H9 (cell line): ENCODE measurements at regions not wholly inside any gene's neighbourhood (a gene's known extent, or its start where the extent isn't known, plus 50 kb on each side); places are given as distances from the start of the nearest gene placed in this dataset.

ENCODE experiments used
- DNase-seq: peaks from one replicate; pipeline ENCODE4 v3.0.0-alpha.2; 2017
- H2AFZ ChIP-seq: one replicate; pipeline ENCODE4 v1.6.1; 2013; ENCODE audit warnings: mild to moderate bottlenecking, low read length, control low read depth, moderate library complexity
- H2AK5ac ChIP-seq: 2 replicates; pipeline ENCODE4 v1.6.1; 2013; ENCODE audit warnings: low read length, control low read depth, mixed read lengths; ENCODE audit not compliant: insufficient read length
- H2BK120ac ChIP-seq: one replicate; pipeline ENCODE4 v1.6.1; 2013; ENCODE audit warnings: low read depth, mild to moderate bottlenecking, low read length, control low read depth, inconsistent platforms; ENCODE audit not compliant: poor library complexity, severe bottlenecking
- H2BK12ac ChIP-seq: 2 replicates; pipeline ENCODE4 v1.6.1; 2013; ENCODE audit warnings: low read length, control low read depth, mixed read lengths, low read depth; ENCODE audit not compliant: insufficient read length
- H2BK15ac ChIP-seq: 2 replicates; pipeline ENCODE4 v1.6.1; 2013; ENCODE audit warnings: low read depth, low read length, control low read depth
- H2BK20ac ChIP-seq: one replicate; pipeline ENCODE4 v1.6.1; 2013; ENCODE audit warnings: low read depth, mild to moderate bottlenecking, low read length, control low read depth, inconsistent platforms; ENCODE audit not compliant: poor library complexity, severe bottlenecking
- H2BK5ac ChIP-seq: 2 replicates; pipeline ENCODE4 v1.6.1; 2013; ENCODE audit warnings: low read length, control low read depth, mixed read lengths; ENCODE audit not compliant: insufficient read length
- H3K14ac ChIP-seq: 2 replicates; pipeline ENCODE4 v1.6.1; 2013; ENCODE audit warnings: low read length, control low read depth; ENCODE audit not compliant: insufficient read depth
- H3K18ac ChIP-seq: 2 replicates; pipeline ENCODE4 v1.6.1; 2013; ENCODE audit warnings: low read depth, mild to moderate bottlenecking, mixed read lengths, low read length, control low read depth; ENCODE audit not compliant: insufficient read length
- H3K23ac ChIP-seq: 2 replicates; pipeline ENCODE4 v1.6.1; 2013; ENCODE audit warnings: low read length, control low read depth, mixed read lengths, low read depth; ENCODE audit not compliant: insufficient read length
- H3K23me2 ChIP-seq: 2 replicates; pipeline ENCODE4 v1.6.1; 2013; ENCODE audit warnings: low read depth, mild to moderate bottlenecking, mixed read lengths, low read length, control low read depth; ENCODE audit not compliant: insufficient read length, poor library complexity, severe bottlenecking
- H3K27ac ChIP-seq: 2 replicates; pipeline ENCODE4 v1.5.1; 2013; ENCODE audit warnings: low read length, control low read depth, mixed read lengths, low read depth; ENCODE audit not compliant: insufficient read length
- H3K27me3 ChIP-seq: 2 replicates; pipeline ENCODE4 v1.6.1; 2013; ENCODE audit warnings: low read length, control low read depth, inconsistent platforms; ENCODE audit not compliant: insufficient read depth
- H3K4ac ChIP-seq: 2 replicates; pipeline ENCODE4 v1.6.1; 2013; ENCODE audit warnings: low read depth, mild to moderate bottlenecking, control low read depth, inconsistent platforms, low read length, moderate library complexity
- H3K4me1 ChIP-seq: 2 replicates; pipeline ENCODE4 v1.6.1; 2013; ENCODE audit warnings: low read length, control low read depth, inconsistent platforms; ENCODE audit not compliant: insufficient read depth
- H3K4me2 ChIP-seq: 2 replicates; pipeline ENCODE4 v1.6.1; 2013; ENCODE audit warnings: low read length, control low read depth, mixed read lengths; ENCODE audit not compliant: insufficient read length, insufficient read depth
- H3K56ac ChIP-seq: 2 replicates; pipeline ENCODE4 v1.6.1; 2013; ENCODE audit warnings: low read depth, mild to moderate bottlenecking, mixed read lengths, low read length, control low read depth; ENCODE audit not compliant: insufficient read length
- H3K79me1 ChIP-seq: 2 replicates; pipeline ENCODE4 v1.6.1; 2013; ENCODE audit warnings: low read depth, mild to moderate bottlenecking, moderate library complexity, low read length, control low read depth, inconsistent platforms; ENCODE audit not compliant: insufficient read depth, poor library complexity, severe bottlenecking
- H3K79me2 ChIP-seq: 2 replicates; pipeline ENCODE4 v1.6.1; 2013; ENCODE audit warnings: low read length, control low read depth, inconsistent platforms; ENCODE audit not compliant: insufficient read depth
- H3K9ac ChIP-seq: 2 replicates; pipeline ENCODE4 v1.6.1; 2013; ENCODE audit warnings: low read length, control low read depth, mixed read lengths; ENCODE audit not compliant: insufficient read length; ENCODE audit errors: extremely low read depth
- H3K9me3 ChIP-seq: one replicate; pipeline ENCODE4 v1.6.1; 2013; ENCODE audit warnings: low read depth, low read length, inconsistent platforms; ENCODE audit not compliant: control insufficient read depth
- H3T11ph ChIP-seq: one replicate; pipeline ENCODE4 v1.6.1; 2013; ENCODE audit warnings: mild to moderate bottlenecking, low read length, control low read depth, inconsistent platforms
- H4K20me1 ChIP-seq: one replicate; pipeline ENCODE4 v1.6.1; 2013; ENCODE audit not compliant: control insufficient read depth, insufficient read length, insufficient read depth
- H4K5ac ChIP-seq: 2 replicates; pipeline ENCODE4 v1.6.1; 2013; ENCODE audit warnings: low read depth, mild to moderate bottlenecking, mixed read lengths, low read length, control low read depth; ENCODE audit not compliant: insufficient read length
- H4K8ac ChIP-seq: replicated peaks from 2 replicates; pipeline ENCODE4 v1.6.1; 2013; ENCODE audit warnings: low read length, control low read depth, mixed read lengths, low read depth; ENCODE audit not compliant: insufficient read length
- H4K91ac ChIP-seq: 2 replicates; pipeline ENCODE4 v1.6.1; 2013; ENCODE audit warnings: low read depth, mild to moderate bottlenecking, moderate library complexity, mixed read lengths, low read length, control low read depth; ENCODE audit not compliant: insufficient read length
- H3K27ac Mint-ChIP-seq, 3 experiments: 2 replicates in 2 of 3; 3 replicates in 1 of 3; pipeline ENCODE4 v1.8.0; 2020 to 2021; ENCODE audit warnings: mixed read lengths in 3 of 3, mild to moderate bottlenecking in 1 of 3, moderate library complexity in 1 of 3
- H3K27me3 Mint-ChIP-seq: 2 replicates; pipeline ENCODE4 v1.8.0; 2021; ENCODE audit warnings: low read depth, mild to moderate bottlenecking, moderate library complexity, mixed read lengths
- H3K36me3 Mint-ChIP-seq, 3 experiments: 2 replicates in 2 of 3; 3 replicates in 1 of 3; pipeline ENCODE4 v1.8.0; 2020 to 2021; ENCODE audit warnings: low read depth in 3 of 3, mixed read lengths in 3 of 3; ENCODE audit not compliant: insufficient read depth in 1 of 3
- H3K4me1 Mint-ChIP-seq, 2 experiments: 2 replicates each; pipeline ENCODE4 v1.8.0; 2020; ENCODE audit warnings: mixed read lengths in 2 of 2
- H3K4me3 Mint-ChIP-seq, 2 experiments: 2 replicates in 1 of 2; 3 replicates in 1 of 2; pipeline ENCODE4 v1.8.0; 2020 to 2021; ENCODE audit warnings: mild to moderate bottlenecking in 2 of 2, mixed read lengths in 2 of 2, moderate library complexity in 1 of 2
- H3K9me3 Mint-ChIP-seq, 2 experiments: 2 replicates in 1 of 2; 3 replicates in 1 of 2; pipeline ENCODE4 v1.8.0; 2020; ENCODE audit warnings: mild to moderate bottlenecking in 2 of 2, mixed read lengths in 2 of 2, moderate library complexity in 1 of 2
- WGBS: extraction: QIAGEN DNeasy Blood & Tissue Kit; methylation state at CpG from one replicate; pipeline ENCODE4 v1.1.7; 2013; ENCODE audit warnings: missing lambda C conversion rate, low lambda C conversion rate, mixed read lengths; ENCODE audit not compliant: insufficient read length; ENCODE audit errors: extremely low coverage; 5-methylcytosine and 5-hydroxymethylcytosine counted together
- TF ChIP-seq, protein P1 (sequence below): fragments of 200-600 bp; sonication (generic); conservative IDR thresholded peaks from 3 replicates; pipeline ENCODE4 v1.8.0; 2021; ENCODE audit warnings: antibody characterized with exemption, mild to moderate bottlenecking

DNA sequence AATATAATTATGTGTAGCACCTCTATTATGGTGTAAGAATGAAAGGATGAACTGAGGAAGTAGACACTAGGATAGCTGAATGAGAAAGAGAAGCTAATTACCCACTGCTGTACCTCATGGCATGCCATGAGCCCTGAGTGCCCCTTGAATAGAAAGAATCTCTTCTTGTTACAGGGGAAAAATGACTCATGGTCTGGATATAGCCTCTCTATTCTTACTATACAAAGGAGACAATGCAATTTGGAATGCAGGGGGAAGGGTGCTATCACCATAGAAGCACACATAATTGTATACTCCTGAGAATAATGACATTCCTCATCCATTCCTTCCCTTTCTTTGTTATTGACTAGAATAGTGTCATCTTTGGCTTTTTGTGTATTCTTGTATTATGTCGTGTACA, 385.2 kb downstream of the CDH7 start:
- H3K27ac ChIP-seq, result no peak overlapping the region
- H3K56ac ChIP-seq, result no peak overlapping the region
- H3K4me3 Mint-ChIP-seq, result no peak overlapping the region
- H3K27me3 ChIP-seq, result no peaks in the 10 kb centered on the region
- no peak overlapping the region for H3T11ph ChIP-seq
- no peak overlapping the region for H3K9ac ChIP-seq
- H3K9me3 Mint-ChIP-seq, result no peaks in the 10 kb centered on the region
- no peaks in the 10 kb centered on the region for H4K20me1 ChIP-seq
- H3K27me3 Mint-ChIP-seq, result no peaks in the 10 kb centered on the region
- H4K91ac ChIP-seq, result no peak overlapping the region
- H3K79me1 ChIP-seq, result no peaks in the 10 kb centered on the region
- H4K8ac ChIP-seq, result no peak overlapping the region
- no peak overlapping the region for H3K23ac ChIP-seq
- H4K5ac ChIP-seq, result no peak overlapping the region
- no peak overlapping the region for H2BK120ac ChIP-seq
- H2AK5ac ChIP-seq, result no peak overlapping the region
- H3K4me2 ChIP-seq, result no peak overlapping the region
- H2BK15ac ChIP-seq, result no peak overlapping the region
- no peak overlapping the region for H2BK12ac ChIP-seq
- H2BK20ac ChIP-seq, result no peak overlapping the region
- no peaks in the 10 kb centered on the region for H3K79me2 ChIP-seq
- no peak for DNase-seq
- H3K14ac ChIP-seq, result no peak overlapping the region
- no peaks in the 10 kb centered on the region for H3K9me3 ChIP-seq
- no peak overlapping the region for H2AFZ ChIP-seq
- no peaks in the 10 kb centered on the region for H3K4me1 ChIP-seq
- no CpG with 5 or more reads among the region's 1 CpG for WGBS
- peak overlapping the region in 2 of 3 experiments; percentile 4; a peak in 2 of 7 replicates for H3K27ac Mint-ChIP-seq
- no peaks in the 10 kb centered on the region for H3K36me3 Mint-ChIP-seq
- no peaks in the 10 kb centered on the region for H3K23me2 ChIP-seq
- H3K4me1 Mint-ChIP-seq, result peaks cover 7 to 12% of the 10 kb centered on the region in 2 experiments; a peak in 3 of 4 replicates
- H2BK5ac ChIP-seq, result no peak overlapping the region
- no peak overlapping the region for H3K18ac ChIP-seq
- TF ChIP-seq, protein P1, sequence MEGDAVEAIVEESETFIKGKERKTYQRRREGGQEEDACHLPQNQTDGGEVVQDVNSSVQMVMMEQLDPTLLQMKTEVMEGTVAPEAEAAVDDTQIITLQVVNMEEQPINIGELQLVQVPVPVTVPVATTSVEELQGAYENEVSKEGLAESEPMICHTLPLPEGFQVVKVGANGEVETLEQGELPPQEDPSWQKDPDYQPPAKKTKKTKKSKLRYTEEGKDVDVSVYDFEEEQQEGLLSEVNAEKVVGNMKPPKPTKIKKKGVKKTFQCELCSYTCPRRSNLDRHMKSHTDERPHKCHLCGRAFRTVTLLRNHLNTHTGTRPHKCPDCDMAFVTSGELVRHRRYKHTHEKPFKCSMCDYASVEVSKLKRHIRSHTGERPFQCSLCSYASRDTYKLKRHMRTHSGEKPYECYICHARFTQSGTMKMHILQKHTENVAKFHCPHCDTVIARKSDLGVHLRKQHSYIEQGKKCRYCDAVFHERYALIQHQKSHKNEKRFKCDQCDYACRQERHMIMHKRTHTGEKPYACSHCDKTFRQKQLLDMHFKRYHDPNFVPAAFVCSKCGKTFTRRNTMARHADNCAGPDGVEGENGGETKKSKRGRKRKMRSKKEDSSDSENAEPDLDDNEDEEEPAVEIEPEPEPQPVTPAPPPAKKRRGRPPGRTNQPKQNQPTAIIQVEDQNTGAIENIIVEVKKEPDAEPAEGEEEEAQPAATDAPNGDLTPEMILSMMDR, result no peak
- H3K4ac ChIP-seq, result no peak overlapping the region
